ENCODE measurements at regions not wholly inside any gene's neighbourhood (a gene's known extent, or its start where the extent isn't known, plus 50 kb on each side); places are given as distances from the start of the nearest gene placed in this dataset.

GRCh38 chr10:131673396-131673795 lies 227.4 kb upstream of the PPP2R2D start:
- no peak for DNase-seq (ENCODE audit: low read depth)

GRCh38 chr10:131674130-131674529 lies 226.7 kb upstream of the PPP2R2D start:
- DNase-seq (ENCODE audit: low read depth) = no peak

- no peak for DNase-seq (ENCODE audit: low read depth)
These were observed 225.7 kb upstream of the PPP2R2D start for GRCh38 chr10:131675104-131675503.

GRCh38 chr10:131676046-131676799 lies 224.6 kb upstream of the PPP2R2D start:
- no peak for DNase-seq (ENCODE audit: low read depth)

- no peak for DNase-seq (ENCODE audit: low read depth)
These were observed 223.9 kb upstream of the PPP2R2D start for GRCh38 chr10:131676800-131677421.

- DNase-seq (ENCODE audit: low read depth) = no peak
These were observed 223.1 kb upstream of the PPP2R2D start for GRCh38 chr10:131677671-131678070.

- no peak for DNase-seq (ENCODE audit: low read depth)
These were observed 222.6 kb upstream of the PPP2R2D start for GRCh38 chr10:131678171-131678570.

- no peak for DNase-seq (ENCODE audit: low read depth)
These were observed 222.2 kb upstream of the PPP2R2D start for GRCh38 chr10:131678613-131679012.

- DNase-seq (ENCODE audit: low read depth) = no peak
These were observed 220.9 kb upstream of the PPP2R2D start for GRCh38 chr10:131679926-131680325.

- DNase-seq (ENCODE audit: low read depth) = no peak
These were observed 219.7 kb upstream of the PPP2R2D start for GRCh38 chr10:131681122-131681521.

GRCh38 chr10:131681656-131682055 lies 219.2 kb upstream of the PPP2R2D start:
- DNase-seq (ENCODE audit: low read depth) = no peak

- no peak for DNase-seq (ENCODE audit: low read depth)
These were observed 218.4 kb upstream of the PPP2R2D start for GRCh38 chr10:131682271-131682962.

GRCh38 chr10:131683281-131683861 lies 217.4 kb upstream of the PPP2R2D start:
- DNase-seq (ENCODE audit: low read depth) = no peak

GRCh38 chr10:131683941-131684340 lies 216.9 kb upstream of the PPP2R2D start:
- no peak for DNase-seq (ENCODE audit: low read depth)

- no peak for DNase-seq (ENCODE audit: low read depth)
These were observed 215.8 kb upstream of the PPP2R2D start for GRCh38 chr10:131685007-131685406.

- no peak for DNase-seq (ENCODE audit: low read depth)
These were observed 215.2 kb upstream of the PPP2R2D start for GRCh38 chr10:131685576-131685975.

GRCh38 chr10:131686781-131687420 lies 213.9 kb upstream of the PPP2R2D start:
- DNase-seq (ENCODE audit: low read depth) = no peak

- no peak for DNase-seq (ENCODE audit: low read depth)
These were observed 212.5 kb upstream of the PPP2R2D start for GRCh38 chr10:131688304-131688703.

- DNase-seq (ENCODE audit: low read depth) = no peak
These were observed 211.8 kb upstream of the PPP2R2D start for GRCh38 chr10:131689016-131689415.

GRCh38 chr10:131689486-131689885 lies 211.3 kb upstream of the PPP2R2D start:
- no peak for DNase-seq (ENCODE audit: low read depth)

- no peak for DNase-seq (ENCODE audit: low read depth)
These were observed 210.7 kb upstream of the PPP2R2D start for GRCh38 chr10:131689954-131690757.

Measured in stimulated activated CD8-positive, alpha-beta memory T cell treated with anti-CD3 and anti-CD28 coated beads, Interleukin-12 subunit alpha, Interleukin-12 subunit beta, amount 100 ng/mL, for 1 hour (primary cell).